ENCODE measurements at regions not wholly inside any gene's neighbourhood (a gene's known extent, or its start where the extent isn't known, plus 50 kb on each side); places are given as distances from the start of the nearest gene placed in this dataset.

DNA sequence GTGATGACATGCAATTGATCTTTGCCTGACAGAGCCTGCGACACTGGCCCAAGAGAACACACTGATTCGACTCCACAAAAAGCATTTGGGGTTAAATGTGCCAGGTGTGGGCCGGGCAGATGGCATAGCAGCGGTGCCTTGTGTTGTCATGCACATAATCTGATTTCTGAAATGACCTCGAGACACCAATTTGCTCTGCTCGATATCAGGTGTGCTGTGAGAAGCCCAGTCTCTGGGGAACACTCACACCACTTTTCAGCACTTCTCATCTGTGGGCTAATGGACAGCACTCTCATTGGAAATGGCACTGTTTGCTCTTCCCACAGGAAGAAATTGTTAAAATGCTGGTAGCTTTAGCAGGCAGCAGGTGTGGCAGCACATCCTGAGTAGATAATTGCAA lies 738.3 kb upstream of the TENM3 start (continued):
- TF ChIP-seq, protein P1, sequence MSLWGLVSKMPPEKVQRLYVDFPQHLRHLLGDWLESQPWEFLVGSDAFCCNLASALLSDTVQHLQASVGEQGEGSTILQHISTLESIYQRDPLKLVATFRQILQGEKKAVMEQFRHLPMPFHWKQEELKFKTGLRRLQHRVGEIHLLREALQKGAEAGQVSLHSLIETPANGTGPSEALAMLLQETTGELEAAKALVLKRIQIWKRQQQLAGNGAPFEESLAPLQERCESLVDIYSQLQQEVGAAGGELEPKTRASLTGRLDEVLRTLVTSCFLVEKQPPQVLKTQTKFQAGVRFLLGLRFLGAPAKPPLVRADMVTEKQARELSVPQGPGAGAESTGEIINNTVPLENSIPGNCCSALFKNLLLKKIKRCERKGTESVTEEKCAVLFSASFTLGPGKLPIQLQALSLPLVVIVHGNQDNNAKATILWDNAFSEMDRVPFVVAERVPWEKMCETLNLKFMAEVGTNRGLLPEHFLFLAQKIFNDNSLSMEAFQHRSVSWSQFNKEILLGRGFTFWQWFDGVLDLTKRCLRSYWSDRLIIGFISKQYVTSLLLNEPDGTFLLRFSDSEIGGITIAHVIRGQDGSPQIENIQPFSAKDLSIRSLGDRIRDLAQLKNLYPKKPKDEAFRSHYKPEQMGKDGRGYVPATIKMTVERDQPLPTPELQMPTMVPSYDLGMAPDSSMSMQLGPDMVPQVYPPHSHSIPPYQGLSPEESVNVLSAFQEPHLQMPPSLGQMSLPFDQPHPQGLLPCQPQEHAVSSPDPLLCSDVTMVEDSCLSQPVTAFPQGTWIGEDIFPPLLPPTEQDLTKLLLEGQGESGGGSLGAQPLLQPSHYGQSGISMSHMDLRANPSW (CRISPR knock-in tag; IDR thresholded peaks at IDR 0.05; ENCODE audit: borderline replicate concordance) = no peak
- TF ChIP-seq ZNF557 (CRISPR knock-in tag; IDR thresholded peaks at IDR 0.05) = no peak

DNA sequence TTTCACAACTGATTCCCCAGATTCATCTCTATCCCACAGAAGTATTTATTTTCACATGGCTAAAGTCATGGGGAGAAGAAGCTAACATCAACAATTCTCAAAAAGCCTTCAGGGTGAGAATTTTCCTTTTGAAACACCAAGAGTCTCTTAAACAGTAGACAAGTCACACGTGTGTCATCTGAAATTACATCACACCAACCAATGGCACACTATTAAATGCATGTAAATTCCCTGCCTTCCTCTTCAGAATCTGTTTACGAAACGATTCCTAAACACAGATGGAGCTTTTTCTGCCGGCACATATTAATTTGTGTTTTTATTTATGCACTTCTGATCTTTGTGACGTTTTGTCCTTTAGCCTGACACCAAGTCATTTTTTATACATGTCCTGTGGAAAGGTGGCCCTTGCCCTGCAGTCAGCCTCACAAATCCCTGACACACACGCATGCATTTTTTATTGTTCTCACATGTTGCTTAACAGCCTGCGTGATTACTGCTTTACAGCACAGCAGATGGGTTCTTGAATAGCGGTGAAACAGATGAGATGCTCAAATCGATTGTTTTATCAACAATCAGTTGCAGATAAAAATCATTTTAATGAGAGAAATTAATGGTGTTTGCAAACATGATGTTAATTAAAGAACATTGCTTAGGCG lies 735.9 kb upstream of the TENM3 start:
- ChIA-PET CTCF (ENCODE audit: low intra/inter-chr PET ratio, low total read pairs) (no interaction called here), POLR2A (no interaction called here)
- no peaks in the 10 kb centered on the region for H3K79me2 ChIP-seq (ENCODE audit: insufficient read depth, low read length)
- H2AFZ ChIP-seq (ENCODE audit: low read length) = no peak overlapping the region
- H3K27me3 ChIP-seq (ENCODE audit: control insufficient read depth in 1 of 2, insufficient read depth in 2 of 2, low read length in 2 of 2) = peaks cover 0 to 6% of the 10 kb centered on the region in 2 experiments; a peak in 1 of 5 replicates
- no peak for DNase-seq (ENCODE audit: low spot score)
- intact Hi-C loops (cut with micrococcal nuclease; ENCODE audit: unreplicated experiment) = no loop called here
- no TSS peak for BruUV-seq (replicated peaks)
- H3K9me3 ChIP-seq (ENCODE audit: low read length) = no peaks in the 10 kb centered on the region
- H3K9ac ChIP-seq (ENCODE audit: insufficient read depth, low read depth, low read length) = no peak overlapping the region
- WGBS (ENCODE audit: low lambda C conversion rate) = 3% methylated on average over 10 of the region's 10 CpGs
- no peak overlapping the region for H3K27ac ChIP-seq (ENCODE audit: extremely low read length, insufficient read depth, low read length)
- ATAC-seq = no peak
- H3K36me3 ChIP-seq (replicated peaks in 1 of 2; ENCODE audit: control insufficient read depth in 1 of 2, insufficient read depth in 2 of 2, low read length in 2 of 2) = no peaks in the 10 kb centered on the region
- H3K4me3 ChIP-seq (replicated peaks in 1 of 3; ENCODE audit: insufficient read depth in 1 of 3, low read depth in 2 of 3, low read length in 3 of 3) = no peak overlapping the region
- no peaks in the 10 kb centered on the region for H3K4me1 ChIP-seq (ENCODE audit: insufficient read depth, low read length)
- H3K4me2 ChIP-seq (ENCODE audit: low read depth, low read length) = no peak overlapping the region
- H4K20me1 ChIP-seq (ENCODE audit: insufficient read depth, low read length) = no peaks in the 10 kb centered on the region
- in situ Hi-C loops (cut with HindIII; ENCODE audit: extremely low pct_ligation_motif_present, low pct_unique_long_range_greater_than_20kb) = no loop called here
- no peak for FAIRE-seq
- TF ChIP-seq ZNF17 (CRISPR knock-in tag; IDR thresholded peaks at IDR 0.05) = no peak
- TF ChIP-seq ZNF296 (CRISPR knock-in tag; conservative IDR thresholded peaks at IDR 0.05) = no peak
- TF ChIP-seq ZNF143 (CRISPR knock-in tag; IDR thresholded peaks at IDR 0.05) = no peak
- TF ChIP-seq POLR2A (IDR thresholded peaks at IDR 0.05; ENCODE audit: insufficient read depth in 1 of 2, low read depth in 2 of 2, low read length in 2 of 2) = no peak
- no peak for TF ChIP-seq MAF1 (CRISPR knock-in tag; IDR thresholded peaks at IDR 0.05; ENCODE audit: borderline replicate concordance)
- TF ChIP-seq, protein P2, sequence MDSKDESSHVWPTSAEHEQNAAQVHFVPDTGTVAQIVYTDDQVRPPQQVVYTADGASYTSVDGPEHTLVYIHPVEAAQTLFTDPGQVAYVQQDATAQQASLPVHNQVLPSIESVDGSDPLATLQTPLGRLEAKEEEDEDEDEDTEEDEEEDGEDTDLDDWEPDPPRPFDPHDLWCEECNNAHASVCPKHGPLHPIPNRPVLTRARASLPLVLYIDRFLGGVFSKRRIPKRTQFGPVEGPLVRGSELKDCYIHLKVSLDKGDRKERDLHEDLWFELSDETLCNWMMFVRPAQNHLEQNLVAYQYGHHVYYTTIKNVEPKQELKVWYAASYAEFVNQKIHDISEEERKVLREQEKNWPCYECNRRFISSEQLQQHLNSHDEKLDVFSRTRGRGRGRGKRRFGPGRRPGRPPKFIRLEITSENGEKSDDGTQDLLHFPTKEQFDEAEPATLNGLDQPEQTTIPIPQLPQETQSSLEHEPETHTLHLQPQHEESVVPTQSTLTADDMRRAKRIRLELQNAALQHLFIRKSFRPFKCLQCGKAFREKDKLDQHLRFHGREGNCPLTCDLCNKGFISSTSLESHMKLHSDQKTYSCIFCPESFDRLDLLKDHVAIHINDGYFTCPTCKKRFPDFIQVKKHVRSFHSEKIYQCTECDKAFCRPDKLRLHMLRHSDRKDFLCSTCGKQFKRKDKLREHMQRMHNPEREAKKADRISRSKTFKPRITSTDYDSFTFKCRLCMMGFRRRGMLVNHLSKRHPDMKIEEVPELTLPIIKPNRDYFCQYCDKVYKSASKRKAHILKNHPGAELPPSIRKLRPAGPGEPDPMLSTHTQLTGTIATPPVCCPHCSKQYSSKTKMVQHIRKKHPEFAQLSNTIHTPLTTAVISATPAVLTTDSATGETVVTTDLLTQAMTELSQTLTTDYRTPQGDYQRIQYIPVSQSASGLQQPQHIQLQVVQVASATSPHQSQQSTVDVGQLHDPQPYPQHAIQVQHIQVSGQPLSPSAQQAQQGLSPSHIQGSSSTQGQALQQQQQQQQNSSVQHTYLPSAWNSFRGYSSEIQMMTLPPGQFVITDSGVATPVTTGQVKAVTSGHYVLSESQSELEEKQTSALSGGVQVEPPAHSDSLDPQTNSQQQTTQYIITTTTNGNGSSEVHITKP (CRISPR knock-in tag; IDR thresholded peaks at IDR 0.05; ENCODE audit: low read depth) = no peak
- no peak for TF ChIP-seq ZNF331 (CRISPR knock-in tag; IDR thresholded peaks at IDR 0.05)
- TF ChIP-seq, protein P3, sequence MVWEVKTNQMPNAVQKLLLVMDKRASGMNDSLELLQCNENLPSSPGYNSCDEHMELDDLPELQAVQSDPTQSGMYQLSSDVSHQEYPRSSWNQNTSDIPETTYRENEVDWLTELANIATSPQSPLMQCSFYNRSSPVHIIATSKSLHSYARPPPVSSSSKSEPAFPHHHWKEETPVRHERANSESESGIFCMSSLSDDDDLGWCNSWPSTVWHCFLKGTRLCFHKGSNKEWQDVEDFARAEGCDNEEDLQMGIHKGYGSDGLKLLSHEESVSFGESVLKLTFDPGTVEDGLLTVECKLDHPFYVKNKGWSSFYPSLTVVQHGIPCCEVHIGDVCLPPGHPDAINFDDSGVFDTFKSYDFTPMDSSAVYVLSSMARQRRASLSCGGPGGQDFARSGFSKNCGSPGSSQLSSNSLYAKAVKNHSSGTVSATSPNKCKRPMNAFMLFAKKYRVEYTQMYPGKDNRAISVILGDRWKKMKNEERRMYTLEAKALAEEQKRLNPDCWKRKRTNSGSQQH (CRISPR knock-in tag; IDR thresholded peaks at IDR 0.05; ENCODE audit: low read depth) = no peak
- TF ChIP-seq POLR2G (IDR thresholded peaks at IDR 0.05; ENCODE audit: low read depth, low read length) = no peak
- TF ChIP-seq, protein P4, sequence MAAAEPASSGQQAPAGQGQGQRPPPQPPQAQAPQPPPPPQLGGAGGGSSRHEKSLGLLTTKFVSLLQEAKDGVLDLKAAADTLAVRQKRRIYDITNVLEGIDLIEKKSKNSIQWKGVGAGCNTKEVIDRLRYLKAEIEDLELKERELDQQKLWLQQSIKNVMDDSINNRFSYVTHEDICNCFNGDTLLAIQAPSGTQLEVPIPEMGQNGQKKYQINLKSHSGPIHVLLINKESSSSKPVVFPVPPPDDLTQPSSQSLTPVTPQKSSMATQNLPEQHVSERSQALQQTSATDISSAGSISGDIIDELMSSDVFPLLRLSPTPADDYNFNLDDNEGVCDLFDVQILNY (CRISPR knock-in tag; conservative IDR thresholded peaks at IDR 0.05) = no peak
- TF ChIP-seq ZSCAN25 (CRISPR knock-in tag; IDR thresholded peaks at IDR 0.05) = no peak
- no peak for TF ChIP-seq ZNF10 (CRISPR knock-in tag; IDR thresholded peaks at IDR 0.05; ENCODE audit: borderline replicate concordance, low read depth)
- TF ChIP-seq XRCC5 (optimal IDR thresholded peaks at IDR 0.05; ENCODE audit: low read length) = no peak
- no peak for TF ChIP-seq SRF (IDR thresholded peaks at IDR 0.05; ENCODE audit: low read depth, low read length)

Data from HepG2 (cell line).